Rectal smooth muscle tissue (tissue), 1 donor: ENCODE measurements at regions not wholly inside any gene's neighbourhood (a gene's known extent, or its start where the extent isn't known, plus 50 kb on each side); places are given as distances from the start of the nearest gene placed in this dataset.

Experiments used
- H3K27ac ChIP-seq: one replicate; pipeline ENCODE4 v1.7.0; 2013; ENCODE audit warnings: low read depth, low read length, inconsistent platforms
- H3K27me3 ChIP-seq: one replicate; pipeline ENCODE4 v1.7.0; 2013; ENCODE audit warnings: low read length; ENCODE audit not compliant: control insufficient read depth, insufficient read depth
- H3K36me3 ChIP-seq: one replicate; pipeline ENCODE4 v1.7.0; 2013; ENCODE audit warnings: low read length; ENCODE audit not compliant: control insufficient read depth, insufficient read depth
- H3K4me1 ChIP-seq: one replicate; pipeline ENCODE4 v1.7.0; 2013; ENCODE audit warnings: low read length; ENCODE audit not compliant: control insufficient read depth, insufficient read depth
- H3K4me3 ChIP-seq: one replicate; pipeline ENCODE4 v1.7.0; 2013; ENCODE audit warnings: low read length
- H3K9ac ChIP-seq: one replicate; pipeline ENCODE4 v1.7.0; 2013; ENCODE audit warnings: low read length

DNA sequence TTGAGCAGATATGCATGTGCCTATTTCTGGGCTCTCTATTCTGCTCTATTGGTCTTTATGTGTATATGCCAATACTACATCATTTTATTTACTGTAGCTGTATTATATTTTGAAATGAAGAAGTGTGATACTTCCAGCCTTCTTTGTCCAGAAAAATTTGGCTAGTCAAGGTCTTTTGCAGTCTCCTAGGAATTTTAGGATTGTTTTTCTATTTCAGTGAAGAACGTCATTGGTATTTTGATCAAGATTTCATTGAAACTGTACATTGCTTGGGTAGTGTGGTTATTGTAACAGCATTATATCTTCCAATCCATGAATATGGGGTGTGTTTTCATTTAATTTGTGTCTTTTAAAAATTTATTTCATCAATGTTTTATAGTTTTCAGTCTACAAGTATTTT lies 400.3 kb downstream of the AASDHPPT start:
- H3K9ac ChIP-seq: no peak overlapping the region
- H3K27ac ChIP-seq: no peak overlapping the region
- no peaks in the 10 kb centered on the region for H3K27me3 ChIP-seq

GRCh38 chr11:106479646-106480045 lies 402.2 kb downstream of the AASDHPPT start:
- H3K27ac ChIP-seq: no peak overlapping the region
- H3K27me3 ChIP-seq: no peaks in the 10 kb centered on the region
- no peaks in the 10 kb centered on the region for H3K4me1 ChIP-seq
- H3K9ac ChIP-seq: no peak overlapping the region
- H3K36me3 ChIP-seq: no peaks in the 10 kb centered on the region
- no peak overlapping the region for H3K4me3 ChIP-seq

More for the DNA sequence above, 400.3 kb downstream of the AASDHPPT start:
- Histone ChIP-seq H3K4me1 (no peaks in the 10 kb centered on the region), H3K4me3 (no peak overlapping the region), H3K36me3 (no peaks in the 10 kb centered on the region)

DNA sequence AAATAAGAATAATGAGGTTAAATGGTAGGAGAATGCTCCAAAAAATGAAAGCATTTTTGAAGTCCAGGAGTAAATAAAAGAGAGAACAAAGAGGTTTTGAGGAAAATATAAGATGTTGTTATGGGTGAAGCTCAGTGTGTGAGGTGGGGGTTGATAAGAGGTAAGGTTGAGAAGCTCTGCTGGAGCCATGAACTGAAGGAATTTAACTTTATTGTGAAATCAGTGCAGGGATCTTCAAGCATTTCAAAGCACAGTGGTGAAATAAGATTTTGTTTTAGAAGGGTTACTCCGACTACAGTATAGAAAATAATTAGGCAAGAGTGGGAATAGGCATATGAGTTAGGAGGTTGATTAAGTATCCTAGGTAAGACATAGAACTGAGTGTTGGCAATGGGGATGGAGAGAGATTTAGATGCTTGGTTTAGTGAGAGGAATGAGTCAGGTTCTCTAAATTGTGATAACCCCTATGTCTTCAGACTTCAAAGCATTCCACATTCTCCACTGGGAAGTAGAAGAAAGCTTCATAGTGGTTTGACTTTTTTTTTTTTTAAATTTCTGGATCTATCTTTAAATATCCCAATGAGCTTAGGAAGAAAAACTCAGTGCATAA lies 403.2 kb downstream of the AASDHPPT start:
- no peak overlapping the region for H3K27ac ChIP-seq
- H3K4me3 ChIP-seq: no peak overlapping the region
- no peaks in the 10 kb centered on the region for H3K36me3 ChIP-seq
- no peaks in the 10 kb centered on the region for H3K4me1 ChIP-seq
- no peaks in the 10 kb centered on the region for H3K27me3 ChIP-seq
- no peak overlapping the region for H3K9ac ChIP-seq

- no peak overlapping the region for H3K4me3 ChIP-seq
- H3K27ac ChIP-seq: no peak overlapping the region
- H3K36me3 ChIP-seq: no peaks in the 10 kb centered on the region
- no peaks in the 10 kb centered on the region for H3K4me1 ChIP-seq
- no peaks in the 10 kb centered on the region for H3K27me3 ChIP-seq
- H3K9ac ChIP-seq: no peak overlapping the region
Measured at GRCh38 chr11:106482917-106483785, 405.7 kb downstream of the AASDHPPT start.

- H3K36me3 ChIP-seq: no peaks in the 10 kb centered on the region
- no peak overlapping the region for H3K27ac ChIP-seq
Measured at GRCh38 chr11:106491751-106492150, 414.3 kb downstream of the AASDHPPT start.

GRCh38 chr11:106493751-106494150 lies 416.3 kb downstream of the AASDHPPT start:
- Histone ChIP-seq H3K4me1 (no peaks in the 10 kb centered on the region), H3K4me3 (no peak overlapping the region), H3K27me3 (no peaks in the 10 kb centered on the region), H3K36me3 (no peaks in the 10 kb centered on the region), H3K27ac (no peak overlapping the region), H3K9ac (no peak overlapping the region)

More at GRCh38 chr11:106491751-106492150, 414.3 kb downstream of the AASDHPPT start:
- H3K9ac ChIP-seq: no peak overlapping the region
- no peaks in the 10 kb centered on the region for H3K4me1 ChIP-seq
- H3K4me3 ChIP-seq: no peak overlapping the region
- H3K27me3 ChIP-seq: no peaks in the 10 kb centered on the region

- Histone ChIP-seq H3K4me1 (no peaks in the 10 kb centered on the region), H3K9ac (no peak overlapping the region), H3K27me3 (no peaks in the 10 kb centered on the region), H3K27ac (no peak overlapping the region), H3K4me3 (no peak overlapping the region), H3K36me3 (no peaks in the 10 kb centered on the region)
Measured at GRCh38 chr11:106495046-106495445, 417.6 kb downstream of the AASDHPPT start.

DNA sequence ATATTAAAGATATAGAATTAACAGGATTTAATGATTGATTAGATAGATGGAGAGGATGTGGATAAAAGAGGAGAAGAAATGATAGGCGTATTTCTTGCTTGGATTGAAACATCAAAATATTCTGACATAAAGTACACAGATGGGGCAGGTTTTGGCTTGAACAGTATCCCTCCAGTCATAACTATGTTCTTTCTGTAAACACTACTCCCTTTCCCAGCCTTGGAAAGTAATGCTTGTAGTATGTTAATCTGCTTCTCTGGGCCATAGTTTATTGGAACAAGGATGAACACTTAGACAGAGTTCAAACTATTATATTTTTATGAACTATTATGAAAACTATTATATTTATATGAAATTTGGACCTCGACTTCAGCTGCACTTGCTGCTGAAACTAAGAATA lies 419.2 kb downstream of the AASDHPPT start:
- Histone ChIP-seq H3K4me1 (no peaks in the 10 kb centered on the region), H3K27me3 (no peaks in the 10 kb centered on the region), H3K4me3 (no peak overlapping the region), H3K27ac (no peak overlapping the region), H3K36me3 (no peaks in the 10 kb centered on the region), H3K9ac (no peak overlapping the region)

GRCh38 chr11:106497321-106497720 lies 419.9 kb downstream of the AASDHPPT start:
- Histone ChIP-seq H3K27ac (no peak overlapping the region), H3K9ac (no peak overlapping the region), H3K4me3 (no peak overlapping the region), H3K36me3 (no peaks in the 10 kb centered on the region), H3K27me3 (no peaks in the 10 kb centered on the region), H3K4me1 (no peaks in the 10 kb centered on the region)

DNA sequence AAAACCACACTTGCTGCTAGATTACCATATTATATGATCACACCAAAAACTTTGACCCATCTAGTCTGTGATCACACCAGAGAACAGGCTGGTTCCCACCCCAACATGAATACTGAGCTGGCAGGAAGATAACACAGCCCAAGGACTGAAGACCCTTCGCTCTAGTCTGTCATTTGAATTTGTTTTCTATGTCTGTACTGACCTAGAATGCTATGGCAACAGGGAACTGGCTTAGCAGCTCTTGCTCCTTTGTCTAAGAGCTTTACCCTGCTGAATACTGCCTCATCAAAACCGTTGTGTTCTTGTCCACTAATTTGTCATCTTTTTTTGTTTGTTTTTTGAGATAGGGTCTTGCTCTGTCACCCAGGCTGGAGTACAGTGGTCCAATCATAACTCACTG lies 420.4 kb downstream of the AASDHPPT start:
- Histone ChIP-seq H3K36me3 (no peaks in the 10 kb centered on the region), H3K4me1 (no peaks in the 10 kb centered on the region), H3K27me3 (no peaks in the 10 kb centered on the region), H3K9ac (no peak overlapping the region), H3K27ac (no peak overlapping the region), H3K4me3 (no peak overlapping the region)

GRCh38 chr11:106503901-106504300 lies 426.4 kb downstream of the AASDHPPT start:
- Histone ChIP-seq H3K27me3 (no peaks in the 10 kb centered on the region), H3K9ac (no peak overlapping the region), H3K27ac (no peak overlapping the region), H3K4me1 (no peaks in the 10 kb centered on the region), H3K4me3 (no peak overlapping the region), H3K36me3 (no peaks in the 10 kb centered on the region)

GRCh38 chr11:106507645-106508306 lies 430.3 kb downstream of the AASDHPPT start:
- H3K4me1 ChIP-seq: no peaks in the 10 kb centered on the region
- H3K9ac ChIP-seq: no peak overlapping the region
- H3K36me3 ChIP-seq: no peaks in the 10 kb centered on the region
- H3K27me3 ChIP-seq: no peaks in the 10 kb centered on the region
- H3K4me3 ChIP-seq: no peak overlapping the region
- no peak overlapping the region for H3K27ac ChIP-seq
